Mesendoderm (in vitro differentiated cells): ENCODE measurements at regions not wholly inside any gene's neighbourhood (a gene's known extent, or its start where the extent isn't known, plus 50 kb on each side); places are given as distances from the start of the nearest gene placed in this dataset.
"Not testable (repeated sequence)": the region's sequence is repeated elsewhere in the genome, so short reads cannot be mapped to it uniquely, and the experiment has no call there.

ENCODE experiments used
- DNase-seq: peaks from one replicate; pipeline ENCODE4 v3.0.0; 2013
- H2AK5ac ChIP-seq: 2 replicates; pipeline ENCODE4 v1.6.1; 2013; ENCODE audit warnings: low read length, inconsistent platforms
- H2BK120ac ChIP-seq: 2 replicates; pipeline ENCODE4 v1.6.1; 2013; ENCODE audit warnings: low read depth, mild to moderate bottlenecking, low read length, moderate library complexity, mixed read lengths
- H2BK15ac ChIP-seq: replicated peaks from 2 replicates; pipeline ENCODE4 v1.6.1; 2013; ENCODE audit warnings: low read depth, mild to moderate bottlenecking, moderate library complexity
- H2BK5ac ChIP-seq: 2 replicates; pipeline ENCODE4 v1.6.1; 2013; ENCODE audit warnings: low read length, inconsistent platforms
- H3K18ac ChIP-seq: 2 replicates; pipeline ENCODE4 v1.6.1; 2013; ENCODE audit warnings: mild to moderate bottlenecking, low read length, mixed read lengths
- H3K23ac ChIP-seq: one replicate; pipeline ENCODE4 v1.6.1; 2013; ENCODE audit warnings: low read length
- H3K27ac ChIP-seq: 2 replicates; pipeline ENCODE4 v1.5.1; 2013; ENCODE audit warnings: low read depth, mild to moderate bottlenecking, inconsistent platforms, low read length, moderate library complexity
- H3K27me3 ChIP-seq: 2 replicates; pipeline ENCODE4 v1.6.1; 2013; ENCODE audit warnings: low read length, control low read depth, mild to moderate bottlenecking, inconsistent platforms; ENCODE audit not compliant: insufficient read depth, poor library complexity
- H3K36me3 ChIP-seq: 2 replicates; pipeline ENCODE4 v1.6.1; 2013; ENCODE audit warnings: low read length, inconsistent platforms; ENCODE audit not compliant: control insufficient read depth, insufficient read depth
- H3K4ac ChIP-seq: one replicate; pipeline ENCODE4 v1.6.1; 2013; ENCODE audit warnings: low read depth, mild to moderate bottlenecking, low read length, moderate library complexity
- H3K4me1 ChIP-seq: 2 replicates; pipeline ENCODE4 v1.6.1; 2013; ENCODE audit warnings: low read depth, low read length, inconsistent platforms; ENCODE audit not compliant: control insufficient read depth
- H3K4me2 ChIP-seq: 2 replicates; pipeline ENCODE4 v1.6.1; 2013; ENCODE audit warnings: low read length
- H3K4me3 ChIP-seq: 2 replicates; pipeline ENCODE4 v1.5.1; 2013; ENCODE audit warnings: mild to moderate bottlenecking, low read length
- H3K56ac ChIP-seq: one replicate; pipeline ENCODE4 v1.6.1; 2013; ENCODE audit warnings: low read length
- H3K79me1 ChIP-seq: 2 replicates; pipeline ENCODE4 v1.6.1; 2013; ENCODE audit warnings: low read length, inconsistent platforms
- H3K79me2 ChIP-seq: 2 replicates; pipeline ENCODE4 v1.6.1; 2013; ENCODE audit warnings: mild to moderate bottlenecking, low read length; ENCODE audit not compliant: control insufficient read depth, insufficient read depth
- H3K9ac ChIP-seq: 2 replicates; pipeline ENCODE4 v1.6.1; 2013; ENCODE audit warnings: low read length, inconsistent platforms
- H4K5ac ChIP-seq: one replicate; pipeline ENCODE4 v1.6.1; 2013; ENCODE audit warnings: low read length
- H4K8ac ChIP-seq: one replicate; pipeline ENCODE4 v1.6.1; 2013; ENCODE audit warnings: low read depth, mild to moderate bottlenecking, control low read depth, low read length, moderate library complexity
- WGBS: extraction: QIAGEN DNeasy Blood & Tissue Kit; methylation state at CpG from one replicate; pipeline ENCODE4 v1.1.7; 2013; ENCODE audit warnings: low lambda C conversion rate, missing lambda C conversion rate; ENCODE audit not compliant: insufficient coverage; ENCODE audit errors: extremely low coverage; 5-methylcytosine and 5-hydroxymethylcytosine counted together

- no peak overlapping the region for H2BK15ac ChIP-seq
- no peak for DNase-seq
- H3K4me2 ChIP-seq = no peak overlapping the region
- H3K18ac ChIP-seq = no peak overlapping the region
- H3K4me3 ChIP-seq = no peak overlapping the region
- H3K9ac ChIP-seq = no peak overlapping the region
- no peaks in the 10 kb centered on the region for H3K27me3 ChIP-seq
- H3K4me1 ChIP-seq = no peaks in the 10 kb centered on the region
- no peak overlapping the region for H3K4ac ChIP-seq
- no peak overlapping the region for H3K56ac ChIP-seq
- H3K36me3 ChIP-seq = no peaks in the 10 kb centered on the region
- H3K27ac ChIP-seq = no peak overlapping the region
- WGBS = no CpG with 5 or more reads among the region's 1 CpG
- no peak overlapping the region for H2BK5ac ChIP-seq
- no peak overlapping the region for H4K5ac ChIP-seq
- H4K8ac ChIP-seq = no peak overlapping the region
- no peak overlapping the region for H2BK120ac ChIP-seq
- H3K23ac ChIP-seq = no peak overlapping the region
- H3K79me1 ChIP-seq = no peaks in the 10 kb centered on the region
- no peaks in the 10 kb centered on the region for H3K79me2 ChIP-seq
- H2AK5ac ChIP-seq = no peak overlapping the region
These were observed 554.8 kb downstream of the PIK3C3 start for GRCh38 chr18:42509750-42510415.

DNA sequence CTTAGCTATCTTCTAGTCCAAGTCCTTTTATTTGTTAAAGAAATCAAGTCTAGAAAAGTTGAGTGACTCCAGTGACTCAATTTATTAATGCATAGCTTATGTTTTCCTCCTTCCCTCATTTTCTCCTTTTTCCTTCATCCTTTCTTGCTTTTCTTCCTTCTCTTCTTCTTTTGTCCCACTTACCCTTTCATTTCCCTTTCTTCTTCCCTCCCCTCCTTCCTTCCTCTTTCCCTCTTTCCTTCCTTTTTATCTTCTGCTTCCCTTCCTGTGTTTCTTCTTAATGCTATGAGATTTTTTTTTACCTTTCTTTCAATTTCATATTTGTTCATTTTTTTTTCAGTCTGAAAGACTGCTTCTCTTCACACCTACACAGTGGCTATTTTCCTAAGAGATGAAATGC, 555.5 kb downstream of the PIK3C3 start:
- Histone ChIP-seq H2BK15ac (no peak overlapping the region), H2BK120ac (no peak overlapping the region), H3K4me1 (no peaks in the 10 kb centered on the region), H4K5ac (no peak overlapping the region), H3K27me3 (no peaks in the 10 kb centered on the region), H3K79me1 (no peaks in the 10 kb centered on the region), H3K56ac (no peak overlapping the region), H3K18ac (no peak overlapping the region), H3K9ac (no peak overlapping the region), H3K36me3 (no peaks in the 10 kb centered on the region), H3K27ac (no peak overlapping the region), H2BK5ac (no peak overlapping the region), H3K4me2 (no peak overlapping the region), H2AK5ac (no peak overlapping the region), H3K4me3 (no peak overlapping the region), H4K8ac (no peak overlapping the region), H3K79me2 (no peaks in the 10 kb centered on the region), H3K4ac (no peak overlapping the region), H3K23ac (no peak overlapping the region)
- no peak for DNase-seq

DNA sequence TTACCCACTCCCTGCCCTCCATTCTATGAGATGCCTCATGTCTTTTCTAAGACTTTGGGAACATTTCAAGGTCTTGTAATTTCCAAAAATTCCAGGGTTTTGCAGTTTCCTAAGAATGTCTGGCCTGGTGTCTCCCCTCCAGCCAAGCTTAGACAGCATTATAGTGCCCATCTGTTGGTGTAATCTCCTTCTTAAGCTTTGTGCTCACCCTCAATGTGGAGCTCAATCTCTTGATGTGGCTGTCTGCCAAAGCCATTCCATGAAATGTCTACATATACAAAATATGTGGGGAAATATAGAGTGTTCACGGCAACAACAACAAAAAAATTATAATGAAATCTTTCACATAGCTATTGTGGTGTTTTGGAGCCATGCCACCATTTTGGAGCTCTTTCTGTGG, 558.4 kb downstream of the PIK3C3 start:
- H3K56ac ChIP-seq = no peak overlapping the region
- H3K18ac ChIP-seq = no peak overlapping the region
- no peak overlapping the region for H4K5ac ChIP-seq
- no peak overlapping the region for H2BK5ac ChIP-seq
- WGBS = no CpG with 5 or more reads among the region's 1 CpG
- no peaks in the 10 kb centered on the region for H3K79me1 ChIP-seq
- H3K9ac ChIP-seq = no peak overlapping the region
- H2BK120ac ChIP-seq = no peak overlapping the region
- H3K27ac ChIP-seq = no peak overlapping the region
- H3K36me3 ChIP-seq = no peaks in the 10 kb centered on the region
- H3K4me3 ChIP-seq = no peak overlapping the region
- H3K4me1 ChIP-seq = no peaks in the 10 kb centered on the region
- no peak for DNase-seq
- H4K8ac ChIP-seq = no peak overlapping the region
- no peak overlapping the region for H2AK5ac ChIP-seq
- H3K27me3 ChIP-seq = no peaks in the 10 kb centered on the region
- no peak overlapping the region for H2BK15ac ChIP-seq
- no peak overlapping the region for H3K4ac ChIP-seq
- H3K4me2 ChIP-seq = no peak overlapping the region
- H3K23ac ChIP-seq = no peak overlapping the region
- no peaks in the 10 kb centered on the region for H3K79me2 ChIP-seq

- Histone ChIP-seq H2BK15ac (no peak overlapping the region), H3K9ac (no peak overlapping the region), H3K4ac (no peak overlapping the region), H3K36me3 (no peaks in the 10 kb centered on the region), H3K79me2 (no peaks in the 10 kb centered on the region), H3K4me1 (no peaks in the 10 kb centered on the region), H3K18ac (no peak overlapping the region), H3K27me3 (no peaks in the 10 kb centered on the region), H3K4me2 (no peak overlapping the region), H3K23ac (no peak overlapping the region), H4K5ac (no peak overlapping the region), H2BK5ac (no peak overlapping the region), H4K8ac (no peak overlapping the region), H3K4me3 (no peak overlapping the region), H2AK5ac (no peak overlapping the region), H3K56ac (no peak overlapping the region), H3K79me1 (no peaks in the 10 kb centered on the region), H3K27ac (no peak overlapping the region), H2BK120ac (no peak overlapping the region)
- no CpG with 5 or more reads among the region's 3 CpGs for WGBS
- peak; percentile 34 for DNase-seq
These were observed 559.5 kb downstream of the PIK3C3 start for GRCh38 chr18:42514512-42514911.

DNA sequence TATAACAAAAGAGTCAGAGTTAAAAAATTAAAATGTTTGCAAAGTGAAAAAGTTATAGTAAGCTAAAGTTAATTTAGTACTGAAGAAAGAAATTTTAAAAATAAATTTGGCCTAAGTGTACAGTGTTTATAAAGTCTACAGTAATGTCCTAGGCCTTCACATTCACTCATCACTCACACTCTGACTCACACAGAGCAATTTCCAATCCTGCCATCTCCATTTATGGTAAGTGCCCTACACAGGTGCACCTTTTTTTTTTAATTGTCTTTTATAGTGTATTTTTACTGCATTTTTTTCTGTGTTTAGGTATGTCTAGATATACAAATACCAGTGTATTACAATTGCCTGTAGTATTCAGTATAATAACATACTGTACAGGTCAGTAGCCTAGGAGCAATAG, 562.9 kb downstream of the PIK3C3 start:
- Histone ChIP-seq H4K5ac (no peak overlapping the region), H3K27ac (no peak overlapping the region), H3K23ac (no peak overlapping the region), H3K4me2 (no peak overlapping the region), H2BK15ac (no peak overlapping the region), H3K36me3 (no peaks in the 10 kb centered on the region), H2BK120ac (no peak overlapping the region), H4K8ac (no peak overlapping the region), H3K79me2 (no peaks in the 10 kb centered on the region), H3K4me1 (no peaks in the 10 kb centered on the region), H2BK5ac (no peak overlapping the region), H2AK5ac (no peak overlapping the region), H3K27me3 (no peaks in the 10 kb centered on the region), H3K79me1 (no peaks in the 10 kb centered on the region), H3K56ac (no peak overlapping the region), H3K4ac (no peak overlapping the region), H3K4me3 (no peak overlapping the region), H3K18ac (no peak overlapping the region), H3K9ac (no peak overlapping the region)
- no peak for DNase-seq

DNA sequence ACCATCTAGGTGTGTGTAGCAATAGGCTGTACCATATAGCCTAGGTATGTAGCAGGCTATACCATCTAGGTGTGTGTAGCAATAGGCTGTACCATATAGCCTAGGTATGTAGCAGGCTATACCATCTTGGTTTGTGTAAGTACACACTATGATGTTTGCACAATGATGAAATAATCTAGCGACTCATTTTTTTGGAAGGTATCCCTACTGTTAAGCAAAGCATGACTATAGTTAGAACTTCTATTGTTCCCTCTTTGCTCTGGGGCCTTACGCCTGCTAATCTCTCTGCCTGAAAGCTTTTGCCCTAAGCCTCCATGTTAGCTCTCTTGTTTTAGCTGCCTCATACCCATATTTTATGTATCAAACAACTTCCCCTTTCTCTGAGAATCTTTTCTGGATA, 563.3 kb downstream of the PIK3C3 start:
- not testable (repeated sequence) for H3K79me2 ChIP-seq, H4K8ac ChIP-seq, H3K9ac ChIP-seq, DNase-seq, H3K4me2 ChIP-seq, H3K36me3 ChIP-seq, H3K23ac ChIP-seq, H3K4ac ChIP-seq, H2BK15ac ChIP-seq, H2AK5ac ChIP-seq, H2BK5ac ChIP-seq, H3K27me3 ChIP-seq, H3K79me1 ChIP-seq, H3K27ac ChIP-seq, H3K56ac ChIP-seq, H3K18ac ChIP-seq, H3K4me3 ChIP-seq, H4K5ac ChIP-seq, H2BK120ac ChIP-seq, H3K4me1 ChIP-seq
- no CpG with 5 or more reads among the region's 2 CpGs for WGBS
